RWPE2 (cell line): ENCODE measurements at regions not wholly inside any gene's neighbourhood (a gene's known extent, or its start where the extent isn't known, plus 50 kb on each side); places are given as distances from the start of the nearest gene placed in this dataset.

Source experiments
- ATAC-seq: fragments of 200-7000 bp; cut with Tn5 transposase; 3 replicates; pipeline ENCODE4 v1.9.1; 2021; ENCODE audit warnings: low read depth
- DNase-seq: peaks from one replicate; pipeline ENCODE4 v3.0.0-alpha.2; 2020; ENCODE audit warnings: low spot score
- H3K27ac ChIP-seq: fragments of 450-650 bp; 2 replicates; pipeline ENCODE4 v1.5.1; 2017; ENCODE audit warnings: mild to moderate bottlenecking; ENCODE audit not compliant: poor library complexity, severe bottlenecking
- H3K27me3 ChIP-seq: fragments of 250-450 bp; sonication (Bioruptor Pico); 2 replicates; pipeline ENCODE4 v1.5.1; 2021; ENCODE audit warnings: mild to moderate bottlenecking, moderate library complexity; ENCODE audit not compliant: insufficient read depth, poor library complexity, severe bottlenecking
- H3K36me3 ChIP-seq: fragments of 250-450 bp; sonication (Bioruptor Pico); 2 replicates; pipeline ENCODE4 v1.5.1; 2020; ENCODE audit warnings: low read depth, mild to moderate bottlenecking, moderate library complexity
- H3K4me1 ChIP-seq: fragments of 250-450 bp; sonication (Bioruptor Pico); 2 replicates; pipeline ENCODE4 v1.5.1; 2021; ENCODE audit warnings: mild to moderate bottlenecking, moderate library complexity; ENCODE audit not compliant: insufficient read depth, poor library complexity, severe bottlenecking
- H3K4me3 ChIP-seq: fragments of 250-450 bp; sonication (Bioruptor Pico); 2 replicates; pipeline ENCODE4 v1.5.1; 2021; ENCODE audit warnings: mild to moderate bottlenecking, moderate library complexity; ENCODE audit not compliant: severe bottlenecking
- H3K9me3 ChIP-seq: fragments of 250-450 bp; sonication (Bioruptor Pico); 2 replicates; pipeline ENCODE4 v1.5.1; 2021; ENCODE audit warnings: mild to moderate bottlenecking, moderate library complexity; ENCODE audit not compliant: severe bottlenecking
- TF ChIP-seq, protein P1 (sequence below): fragments of 450-650 bp; IDR thresholded peaks from one replicate; pipeline ENCODE4 v1.5.1; 2017; ENCODE audit warnings: mild to moderate bottlenecking, moderate library complexity; ENCODE audit not compliant: poor library complexity, severe bottlenecking

DNA sequence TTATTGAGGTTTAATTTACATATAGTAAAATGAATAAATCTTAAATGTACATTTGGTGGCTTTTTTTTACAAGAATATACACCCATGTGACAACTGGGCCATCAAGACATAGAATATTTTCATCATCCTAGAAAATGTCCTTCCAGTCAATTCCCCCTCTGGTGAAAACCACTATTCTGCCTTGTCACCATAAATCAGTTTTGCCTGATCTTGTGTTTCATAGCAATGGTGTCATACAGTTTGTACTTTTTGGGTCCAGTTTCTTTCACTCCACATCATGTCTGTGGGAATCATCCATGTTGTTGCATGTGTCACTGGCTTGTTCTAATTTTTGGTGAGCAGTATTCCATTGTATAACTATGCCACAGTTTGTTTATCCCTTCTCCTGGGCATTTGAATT is 133.1 kb downstream of the PDCD6IP start:
- H3K36me3 ChIP-seq: no peaks in the 10 kb centered on the region
- TF ChIP-seq, protein P1, sequence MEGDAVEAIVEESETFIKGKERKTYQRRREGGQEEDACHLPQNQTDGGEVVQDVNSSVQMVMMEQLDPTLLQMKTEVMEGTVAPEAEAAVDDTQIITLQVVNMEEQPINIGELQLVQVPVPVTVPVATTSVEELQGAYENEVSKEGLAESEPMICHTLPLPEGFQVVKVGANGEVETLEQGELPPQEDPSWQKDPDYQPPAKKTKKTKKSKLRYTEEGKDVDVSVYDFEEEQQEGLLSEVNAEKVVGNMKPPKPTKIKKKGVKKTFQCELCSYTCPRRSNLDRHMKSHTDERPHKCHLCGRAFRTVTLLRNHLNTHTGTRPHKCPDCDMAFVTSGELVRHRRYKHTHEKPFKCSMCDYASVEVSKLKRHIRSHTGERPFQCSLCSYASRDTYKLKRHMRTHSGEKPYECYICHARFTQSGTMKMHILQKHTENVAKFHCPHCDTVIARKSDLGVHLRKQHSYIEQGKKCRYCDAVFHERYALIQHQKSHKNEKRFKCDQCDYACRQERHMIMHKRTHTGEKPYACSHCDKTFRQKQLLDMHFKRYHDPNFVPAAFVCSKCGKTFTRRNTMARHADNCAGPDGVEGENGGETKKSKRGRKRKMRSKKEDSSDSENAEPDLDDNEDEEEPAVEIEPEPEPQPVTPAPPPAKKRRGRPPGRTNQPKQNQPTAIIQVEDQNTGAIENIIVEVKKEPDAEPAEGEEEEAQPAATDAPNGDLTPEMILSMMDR: no peak
- no peaks in the 10 kb centered on the region for H3K4me1 ChIP-seq
- no peaks in the 10 kb centered on the region for H3K9me3 ChIP-seq
- H3K27me3 ChIP-seq: no peaks in the 10 kb centered on the region
- no peak for DNase-seq
- no peak overlapping the region for H3K4me3 ChIP-seq
- H3K27ac ChIP-seq: no peak overlapping the region
- no peak for ATAC-seq

DNA sequence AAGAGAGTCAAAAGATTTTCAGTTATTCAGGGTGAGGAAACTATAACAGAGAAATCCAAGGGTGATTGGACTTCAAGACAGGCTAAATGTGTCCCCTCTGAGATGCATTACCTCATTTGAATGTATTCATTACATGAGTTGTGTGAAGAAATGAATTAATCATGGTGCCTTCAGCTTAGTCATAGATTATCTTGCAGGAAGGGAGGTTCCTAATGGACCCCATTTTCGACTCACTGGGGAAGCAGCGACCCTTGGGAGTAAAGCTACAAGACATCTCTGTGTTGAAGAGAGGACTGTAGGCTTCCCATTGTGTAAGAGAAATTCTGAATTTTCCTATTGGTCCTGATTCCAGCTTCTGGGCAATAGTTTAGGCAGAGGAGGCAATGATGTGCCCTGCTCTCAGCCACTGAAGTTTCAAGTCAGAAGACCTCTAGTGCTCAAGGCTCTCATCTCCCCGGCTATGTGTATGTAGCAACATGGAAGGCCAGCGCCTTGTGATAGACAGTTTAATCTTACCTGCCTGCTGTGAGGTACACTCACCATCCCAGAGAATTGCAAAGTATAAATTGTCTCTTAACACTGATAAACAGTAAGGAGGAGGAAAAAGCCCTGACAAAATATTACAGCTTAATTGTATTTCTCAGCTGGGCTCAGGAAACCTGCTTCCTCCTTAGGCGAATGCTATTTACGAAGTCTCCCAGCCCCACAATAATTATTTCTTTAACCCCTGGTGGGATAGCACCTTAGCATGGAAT is 133.8 kb downstream of the PDCD6IP start:
- H3K4me1 ChIP-seq: no peaks in the 10 kb centered on the region
- H3K27ac ChIP-seq: no peak overlapping the region
- TF ChIP-seq, protein P1: no peak
- no peak overlapping the region for H3K4me3 ChIP-seq
- H3K9me3 ChIP-seq: no peaks in the 10 kb centered on the region
- no peaks in the 10 kb centered on the region for H3K36me3 ChIP-seq
- no peaks in the 10 kb centered on the region for H3K27me3 ChIP-seq
- ATAC-seq: no peak
- no peak for DNase-seq

DNA sequence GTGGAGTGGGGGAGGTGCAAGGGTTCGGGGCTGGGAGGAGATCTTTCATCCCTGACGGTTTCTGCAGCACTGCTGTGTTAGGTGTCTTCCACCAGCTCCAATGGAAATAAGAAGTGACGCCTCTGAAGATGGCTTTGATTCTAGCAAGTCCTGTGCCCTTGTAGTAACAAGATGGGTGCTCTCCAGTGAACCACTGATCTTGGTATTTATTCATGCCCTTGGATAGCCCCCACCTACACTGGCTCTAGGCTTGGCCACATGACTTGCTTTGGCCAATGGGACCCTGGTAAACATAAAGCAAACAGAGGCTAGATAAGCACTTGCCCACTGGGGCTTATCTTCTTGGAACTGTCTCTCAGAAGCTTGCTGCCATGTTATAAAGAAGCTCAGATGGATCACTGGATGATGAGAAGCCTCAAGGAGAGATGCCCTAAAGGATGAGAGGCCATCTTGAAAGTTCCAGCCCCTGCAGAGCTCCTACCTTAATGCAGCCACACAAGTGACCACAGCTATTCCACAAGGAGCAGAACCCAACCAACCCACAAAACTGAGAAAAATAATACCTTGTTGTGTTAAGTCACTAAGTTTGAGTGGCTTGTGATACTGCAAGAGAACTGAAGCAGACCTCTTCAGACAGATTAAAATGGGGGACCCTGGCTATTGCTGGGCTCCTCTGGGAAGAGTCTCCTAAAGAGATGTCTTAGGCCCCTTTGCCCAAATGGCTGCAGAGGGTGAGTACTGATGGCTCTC is 137.9 kb downstream of the PDCD6IP start:
- H3K9me3 ChIP-seq: no peaks in the 10 kb centered on the region
- TF ChIP-seq, protein P1: no peak

DNA sequence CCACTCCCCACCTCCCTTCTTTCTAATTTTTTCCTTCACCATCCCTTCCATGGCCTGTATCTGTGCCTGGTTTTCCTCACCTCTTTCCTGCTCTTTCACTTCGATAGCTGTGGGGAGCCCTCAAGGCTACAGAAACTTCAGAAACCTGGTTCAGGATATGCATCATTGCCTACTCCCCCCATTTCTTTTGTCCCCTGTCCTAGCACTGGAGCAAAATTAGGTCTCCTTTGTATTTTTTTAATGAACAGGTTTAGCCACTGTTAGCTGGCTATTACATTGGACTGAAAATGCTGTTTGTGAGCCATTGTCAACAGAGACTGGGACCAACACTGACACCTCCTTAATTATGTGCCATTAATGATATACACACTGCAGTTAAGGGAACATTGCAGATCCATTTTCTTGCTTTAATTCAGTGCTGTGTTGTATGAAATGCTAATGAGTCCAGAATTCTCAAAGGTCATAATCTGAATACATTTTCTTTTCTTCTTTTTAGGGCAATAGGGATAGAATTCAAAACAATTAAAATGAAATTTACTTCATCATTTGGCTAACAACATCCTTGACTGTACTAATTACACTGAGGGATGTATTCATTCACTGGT is 138.6 kb downstream of the PDCD6IP start:
- DNase-seq (no peak), ATAC-seq (no peak)
- no peak overlapping the region for H3K4me3 ChIP-seq
- TF ChIP-seq, protein P1: no peak
- H3K4me1 ChIP-seq: peaks cover 9% of the 10 kb centered on the region
- no peaks in the 10 kb centered on the region for H3K9me3 ChIP-seq
- no peaks in the 10 kb centered on the region for H3K27me3 ChIP-seq
- no peak overlapping the region for H3K27ac ChIP-seq
- no peaks in the 10 kb centered on the region for H3K36me3 ChIP-seq

More for the DNA sequence above, 137.9 kb downstream of the PDCD6IP start:
- Histone ChIP-seq H3K36me3 (no peaks in the 10 kb centered on the region), H3K27me3 (no peaks in the 10 kb centered on the region), H3K4me1 (peaks cover 9% of the 10 kb centered on the region), H3K27ac (no peak overlapping the region), H3K4me3 (no peak overlapping the region)
- no peak for DNase-seq
- no peak for ATAC-seq

DNA sequence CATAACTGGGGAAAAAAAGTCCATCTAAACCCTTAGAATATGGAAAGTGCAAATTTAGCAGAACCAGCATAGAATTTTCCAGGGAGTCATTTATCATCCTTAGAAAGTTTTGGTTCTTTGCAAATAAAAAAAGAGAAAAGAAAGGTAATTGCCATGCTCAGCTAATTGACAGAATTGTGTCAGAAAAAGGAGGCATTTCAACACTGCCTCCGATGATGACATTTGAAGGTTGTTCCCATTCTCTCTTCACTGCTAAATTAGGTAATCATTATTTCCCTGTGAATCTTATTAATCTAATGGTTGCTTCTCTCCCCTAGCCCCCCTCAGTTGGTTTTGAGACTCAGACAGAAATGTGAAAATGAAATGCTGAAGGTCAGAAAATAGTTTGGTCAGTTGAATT is 139.2 kb downstream of the PDCD6IP start:
- TF ChIP-seq, protein P1: no peak
- ATAC-seq (no peak), DNase-seq (no peak)
- no peak overlapping the region for H3K27ac ChIP-seq
- no peaks in the 10 kb centered on the region for H3K27me3 ChIP-seq
- H3K4me1 ChIP-seq: peaks cover 9% of the 10 kb centered on the region
- no peaks in the 10 kb centered on the region for H3K36me3 ChIP-seq
- H3K4me3 ChIP-seq: no peak overlapping the region
- no peaks in the 10 kb centered on the region for H3K9me3 ChIP-seq
